Posterior vena cava (tissue), 2 donors: ENCODE measurements at regions not wholly inside any gene's neighbourhood (a gene's known extent, or its start where the extent isn't known, plus 50 kb on each side); places are given as distances from the start of the nearest gene placed in this dataset.

Experiments used
- DNase-seq: peaks from one replicate; pipeline ENCODE4 v3.0.0-alpha.2; 2020; ENCODE audit warnings: low spot score
- intact Hi-C, 2 donors: fragments of 100-400 bp; cut with DNase I; formaldehyde crosslinking; loops; one replicate each; pipeline versions ENCODE4 v1.14.1 to v1.14.2; 2022 to 2023
- donor health status: DM: yes; HTN: yes; CAD: no.
- donor health status: DM: yes; HTN: yes; CAD: no.

- intact Hi-C loops: loop anchor here in 1 of 2 donors (5.0 kb wide), 1 partner anchor 1996 kb away; no protein-coding TSS in a partner anchor
- DNase-seq: no peak
Measured at GRCh38 chr6:16078064-16078463, 50.8 kb upstream of the MYLIP start.

DNA sequence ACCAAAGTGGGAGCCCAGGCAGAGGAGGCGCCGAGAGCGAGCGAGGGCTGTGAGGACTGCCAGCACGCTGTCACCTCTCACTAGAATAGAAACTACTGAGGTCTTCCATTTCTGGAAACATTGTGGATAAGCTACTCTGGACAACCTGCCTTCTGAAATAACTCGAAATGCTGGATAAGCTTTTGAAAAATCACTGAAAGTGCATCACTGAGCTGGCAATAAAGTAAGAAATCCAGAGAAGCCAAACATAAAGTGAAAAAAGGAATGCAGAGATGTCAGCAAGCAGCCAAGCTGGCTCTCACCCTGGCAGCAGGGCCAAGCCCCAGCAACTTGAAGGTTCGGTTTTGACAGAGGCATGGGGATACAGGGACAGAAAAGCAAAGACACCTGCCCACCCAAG is 59.2 kb upstream of the MYLIP start:
- intact Hi-C loops: no loop called here
- DNase-seq: no peak

GRCh38 chr6:16069222-16069621 is 59.7 kb upstream of the MYLIP start:
- intact Hi-C loops: no loop called here
- DNase-seq: no peak

GRCh38 chr6:16067568-16067967 is 61.3 kb upstream of the MYLIP start:
- intact Hi-C loops: no loop called here
- DNase-seq: no peak

- no peak for DNase-seq
- intact Hi-C loops: no loop called here
Measured at GRCh38 chr6:16064671-16065072, 64.2 kb upstream of the MYLIP start.

- intact Hi-C loops: no loop called here
- DNase-seq: no peak
Measured at GRCh38 chr6:16063580-16063979, 65.3 kb upstream of the MYLIP start.

GRCh38 chr6:16061818-16062217 is 67.1 kb upstream of the MYLIP start:
- intact Hi-C loops: no loop called here
- no peak for DNase-seq

DNA sequence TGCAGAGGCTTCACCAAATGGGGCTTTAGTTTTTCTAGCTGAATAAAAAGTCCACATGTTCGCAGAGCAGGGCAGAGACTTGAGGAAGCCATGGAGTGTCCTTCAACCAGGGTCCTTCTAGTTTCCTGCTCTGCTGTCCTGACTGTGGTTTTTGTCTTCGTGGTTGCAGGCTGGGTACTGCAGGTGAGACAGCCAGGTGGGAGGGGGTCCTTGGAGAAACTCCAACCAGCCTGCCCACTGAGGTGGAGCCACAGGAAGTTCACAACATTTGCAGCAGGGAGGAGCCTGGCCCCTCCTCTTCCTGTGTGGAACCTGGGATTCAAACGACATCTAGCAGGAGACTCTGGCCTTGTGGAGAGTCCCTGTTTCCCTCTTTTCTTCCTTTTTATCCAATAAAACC is 68.8 kb upstream of the MYLIP start:
- intact Hi-C loops: no loop called here
- DNase-seq: no peak

DNA sequence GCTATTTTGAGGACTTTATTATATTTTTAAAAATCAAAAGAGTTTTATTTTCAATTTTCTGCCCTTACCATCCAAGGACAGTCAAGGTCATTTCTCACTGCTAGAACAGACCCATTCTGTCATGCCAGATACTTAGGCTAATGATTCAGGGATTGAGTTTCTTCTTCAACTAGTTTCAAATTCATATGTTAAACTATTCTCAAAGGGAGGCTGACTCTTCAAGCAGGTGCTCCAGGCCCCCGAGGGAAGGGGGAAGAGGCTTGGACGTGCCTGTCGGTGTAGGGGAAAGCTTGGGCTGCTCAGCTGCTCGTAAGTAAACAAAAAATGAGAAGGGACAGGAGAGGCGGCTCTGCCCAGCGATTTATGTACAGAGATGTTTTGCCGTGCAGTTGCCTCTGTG is 69.4 kb upstream of the MYLIP start:
- no peak for DNase-seq
- intact Hi-C loops: loop anchor here in 1 of 2 donors (5.0 kb wide), 1 partner anchor 1557 kb away; no protein-coding TSS in a partner anchor

- intact Hi-C loops: loop anchor here in 1 of 2 donors (5.0 kb wide), 1 partner anchor 1557 kb away; no protein-coding TSS in a partner anchor
- DNase-seq: no peak
Measured at GRCh38 chr6:16058929-16059345, 69.9 kb upstream of the MYLIP start.

DNA sequence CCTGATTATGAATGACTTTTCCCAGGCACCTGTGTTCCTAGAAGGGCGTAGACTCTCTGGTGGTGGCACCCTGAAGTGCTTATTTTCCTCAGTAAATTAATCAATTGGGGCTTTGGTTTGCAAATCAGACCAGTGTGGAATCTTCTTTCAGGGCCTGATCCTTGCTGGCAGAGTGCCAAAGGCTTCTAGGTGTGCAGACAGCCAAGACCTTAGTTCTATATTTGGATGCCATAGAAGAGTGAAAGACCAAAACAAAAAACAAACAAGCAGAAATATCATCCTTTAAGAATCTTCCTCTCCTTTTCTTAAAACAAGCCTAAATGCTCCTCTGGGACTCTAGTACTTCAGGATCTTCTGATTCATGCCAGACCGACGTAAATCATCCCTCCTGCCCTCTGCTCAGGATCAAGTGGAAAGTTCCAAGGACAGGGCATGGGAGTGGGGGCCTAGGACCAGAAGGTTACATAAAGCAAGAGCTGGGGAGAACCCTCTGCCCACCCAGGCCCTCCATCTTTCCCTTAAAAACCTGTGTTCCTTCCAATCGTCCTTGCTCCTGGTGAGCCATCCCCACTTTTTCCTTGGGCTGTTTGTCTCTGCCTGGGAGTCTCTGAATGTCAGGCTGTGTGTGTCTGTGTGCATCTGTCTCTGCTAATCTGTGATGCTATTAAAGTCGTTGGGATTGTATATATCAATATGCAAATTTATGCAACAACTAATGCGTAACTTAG is 70.5 kb upstream of the MYLIP start:
- intact Hi-C loops: loop anchor here in 1 of 2 donors (5.0 kb wide), 1 partner anchor 1556 kb away; no protein-coding TSS in a partner anchor
- no peak for DNase-seq

GRCh38 chr6:16057446-16057845 is 71.4 kb upstream of the MYLIP start:
- DNase-seq: no peak
- intact Hi-C loops: loop anchor here in 1 of 2 donors (5.0 kb wide), 1 partner anchor 1555 kb away; no protein-coding TSS in a partner anchor

DNA sequence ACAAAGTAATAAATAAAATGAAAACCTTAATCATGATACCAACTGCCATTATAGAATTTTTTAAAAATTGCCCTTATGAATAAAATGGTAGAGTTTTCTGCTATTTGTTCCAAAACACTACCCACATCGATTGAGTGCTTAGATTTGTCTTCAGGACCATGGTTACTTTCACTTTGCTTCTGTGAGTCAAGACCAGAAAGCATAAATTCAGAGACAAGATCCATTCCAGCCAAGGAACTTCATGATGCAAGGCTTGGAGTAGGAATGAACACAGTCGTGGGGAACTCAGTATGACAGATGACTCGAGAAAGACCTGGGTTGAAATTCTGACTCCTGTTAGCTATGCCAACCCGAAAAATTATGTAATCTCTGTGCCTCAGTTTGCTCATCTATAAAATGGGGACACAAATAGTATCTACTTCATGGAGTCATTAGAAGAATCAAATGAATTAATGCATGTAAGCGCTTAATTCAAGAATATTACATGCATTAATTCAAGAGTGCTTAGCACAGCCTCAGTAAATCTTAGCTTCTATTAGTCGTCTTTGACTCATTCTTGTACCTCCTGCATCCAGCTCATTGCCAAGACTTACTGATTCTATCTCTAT is 72.5 kb upstream of the MYLIP start:
- no peak for DNase-seq
- intact Hi-C loops: loop anchor here in 1 of 2 donors (5.0 kb wide), 1 partner anchor 1554 kb away; no protein-coding TSS in a partner anchor

DNA sequence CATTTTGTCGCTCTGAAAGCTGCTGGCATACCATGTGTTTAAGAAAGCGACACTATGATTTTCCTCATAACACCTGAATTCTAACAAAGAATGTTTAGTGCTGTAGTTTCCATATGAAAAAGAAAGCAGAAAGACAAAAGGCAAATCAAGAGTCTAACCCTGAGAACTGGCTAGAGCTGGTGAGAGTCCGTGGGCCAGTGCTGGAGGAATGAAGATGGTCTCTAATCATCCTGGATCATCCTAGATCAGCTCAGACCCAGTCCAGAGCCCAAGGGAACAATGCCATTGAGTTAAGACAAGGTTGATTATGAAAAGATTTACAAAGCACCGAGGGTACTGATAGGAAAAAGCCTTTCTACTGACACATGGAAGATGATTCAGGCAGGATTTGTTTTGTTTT is 73.0 kb upstream of the MYLIP start:
- intact Hi-C loops: loop anchor here in 1 of 2 donors (5.0 kb wide), 1 partner anchor 1554 kb away; no protein-coding TSS in a partner anchor
- DNase-seq: no peak

- intact Hi-C loops: no loop called here
- no peak for DNase-seq
Measured at GRCh38 chr6:16049168-16049567, 79.7 kb upstream of the MYLIP start.

DNA sequence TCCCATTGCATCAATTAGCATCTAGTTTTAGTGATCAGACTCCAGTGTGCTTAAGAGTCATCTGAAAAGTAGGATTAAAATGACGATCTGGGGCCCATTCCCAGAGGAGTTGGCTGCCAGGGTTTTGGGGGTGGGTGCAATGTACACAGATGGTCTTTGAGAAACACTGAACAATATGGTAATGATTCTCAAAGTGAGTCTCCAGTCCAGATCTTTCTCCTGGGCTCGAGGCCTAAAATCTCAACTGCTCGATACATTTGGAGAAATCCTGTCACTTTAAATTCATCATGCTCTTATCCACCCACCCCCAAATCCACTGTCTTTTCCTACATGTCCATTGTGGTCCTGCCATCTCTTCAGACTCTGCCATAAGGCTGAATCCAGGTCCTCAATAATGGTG is 80.7 kb upstream of the MYLIP start:
- intact Hi-C loops: no loop called here

DNA sequence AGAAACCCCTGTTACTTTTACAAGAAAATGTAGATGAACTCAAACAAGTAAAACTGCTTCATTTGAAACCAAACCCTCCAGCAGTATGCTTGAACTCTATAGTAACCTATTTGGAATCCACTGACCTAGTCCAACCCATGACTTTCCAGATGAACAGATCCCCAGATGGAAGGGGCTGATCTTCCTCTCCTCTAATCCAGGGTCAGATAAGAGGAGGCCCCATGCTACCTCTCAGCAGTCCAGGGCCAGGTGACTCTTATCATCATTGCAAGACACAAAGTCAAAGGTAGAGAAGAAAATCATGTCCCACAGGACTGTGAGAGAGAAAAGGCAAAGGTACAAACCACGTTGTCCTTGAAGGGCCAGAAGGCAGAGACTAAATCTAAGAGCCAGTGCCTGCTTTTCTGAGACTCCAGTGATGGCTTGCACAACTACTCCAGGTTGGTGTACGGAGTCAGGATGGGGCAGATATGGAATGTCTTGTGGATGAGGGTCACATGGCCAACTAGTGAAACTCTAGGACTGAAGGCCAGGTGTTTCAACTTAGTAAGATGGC is 81.4 kb upstream of the MYLIP start:
- intact Hi-C loops: no loop called here
- DNase-seq: no peak

More for the DNA sequence above, 80.7 kb upstream of the MYLIP start:
- no peak for DNase-seq

DNA sequence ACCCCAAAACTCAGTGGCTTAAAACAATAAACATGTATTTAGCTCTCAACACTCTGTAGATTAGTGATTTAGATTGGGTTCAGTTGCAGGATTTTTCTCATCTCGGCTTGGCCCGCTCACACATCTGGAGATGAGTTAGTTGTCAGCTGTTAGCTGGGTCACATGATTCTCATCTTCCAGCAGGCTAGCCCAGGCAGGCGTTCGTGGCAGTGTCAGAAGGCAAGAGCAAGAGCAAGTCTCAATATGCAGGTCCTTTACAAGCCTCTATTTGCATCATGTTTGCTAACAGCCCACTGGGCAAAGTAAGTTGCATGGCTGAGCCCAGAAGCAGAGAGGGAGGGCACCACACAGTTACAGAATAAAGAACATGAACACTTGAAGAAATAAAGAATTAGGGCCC is 83.6 kb upstream of the MYLIP start:
- intact Hi-C loops: no loop called here
- DNase-seq: no peak

DNA sequence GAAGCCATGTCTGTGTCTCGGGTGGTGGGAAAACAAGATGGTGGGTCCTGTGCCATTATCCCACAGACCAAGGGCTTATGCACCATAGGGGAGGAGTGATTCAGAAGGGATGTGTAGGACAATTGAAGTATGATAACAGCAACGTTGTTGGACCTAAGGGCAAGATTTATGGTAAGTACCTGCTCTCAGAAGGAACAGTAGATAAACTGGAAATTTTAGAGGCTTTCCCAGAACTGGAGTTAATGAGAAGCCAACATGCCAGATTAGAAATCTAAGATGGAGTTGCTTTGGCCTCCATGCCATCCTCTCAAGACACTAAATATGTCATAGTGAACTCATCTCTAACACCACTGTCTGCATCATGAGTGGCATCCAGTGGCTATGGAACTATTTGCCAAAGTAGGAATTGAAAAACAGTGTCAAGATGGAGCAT is 84.7 kb upstream of the MYLIP start:
- DNase-seq: no peak
- intact Hi-C loops: no loop called here
